Cardiac muscle cell (in vitro differentiated cells and primary cell): ENCODE measurements at regions not wholly inside any gene's neighbourhood (a gene's known extent, or its start where the extent isn't known, plus 50 kb on each side); places are given as distances from the start of the nearest gene placed in this dataset.
A peak's percentile ranks its signal among the peaks of the same experiment; 100 is the strongest.

Source experiments
- DNase-seq, 2 donors: peaks; one replicate each; pipeline versions ENCODE4 v3.0.0 to v3.0.0-alpha.2; 2010 to 2017; ENCODE audit warnings: low read depth in 1 of 2, low spot score in 1 of 2
- H3K27ac ChIP-seq: fragments of 200-600 bp; sonication (generic); 2 replicates; pipeline ENCODE4 v1.5.1; 2016
- H3K27me3 ChIP-seq: fragments of 200-600 bp; sonication (generic); 2 replicates; pipeline ENCODE4 v1.6.0; 2016; ENCODE audit warnings: control low read depth
- H3K36me3 ChIP-seq: fragments of 200-600 bp; sonication (generic); 2 replicates; pipeline ENCODE4 v1.5.1; 2016; ENCODE audit warnings: control low read depth
- H3K4me1 ChIP-seq: fragments of 200-600 bp; sonication (generic); 2 replicates; pipeline ENCODE4 v1.8.1; 2017; ENCODE audit warnings: low read depth, mild to moderate bottlenecking, mixed run types
- H3K4me3 ChIP-seq: fragments of 200-600 bp; sonication (generic); 2 replicates; pipeline ENCODE4 v1.5.1; 2016; ENCODE audit warnings: mild to moderate bottlenecking
- H3K9me3 ChIP-seq: fragments of 200-600 bp; sonication (generic); 2 replicates; pipeline ENCODE4 v1.5.1; 2017; ENCODE audit warnings: low read depth, mild to moderate bottlenecking, control low read depth
- CTCF ChIP-seq: IDR thresholded peaks from 2 replicates; pipeline ENCODE4 v1.5.1; 2012; ENCODE audit warnings: low read depth, mild to moderate bottlenecking, low read length

- no peak for TF ChIP-seq CTCF
- Histone ChIP-seq H3K4me3 (no peak overlapping the region), H3K36me3 (no peaks in the 10 kb centered on the region), H3K27me3 (no peaks in the 10 kb centered on the region), H3K4me1 (peaks cover 9% of the 10 kb centered on the region), H3K9me3 (no peaks in the 10 kb centered on the region), H3K27ac (no peak overlapping the region)
- DNase-seq: no peak
Observed at GRCh38 chr11:19451609-19452008, 210.9 kb upstream of the E2F8 start.

- no peaks in the 10 kb centered on the region for H3K36me3 ChIP-seq
- no peak for TF ChIP-seq CTCF
- H3K9me3 ChIP-seq: no peaks in the 10 kb centered on the region
- DNase-seq: no peak
- H3K4me3 ChIP-seq: no peak overlapping the region
- peaks cover 9% of the 10 kb centered on the region for H3K4me1 ChIP-seq
- H3K27me3 ChIP-seq: no peaks in the 10 kb centered on the region
- H3K27ac ChIP-seq: no peak overlapping the region
Observed at GRCh38 chr11:19450282-19450681, 209.5 kb upstream of the E2F8 start.

GRCh38 chr11:19448651-19449050 is 207.9 kb upstream of the E2F8 start:
- Histone ChIP-seq H3K27ac (no peak overlapping the region), H3K9me3 (no peaks in the 10 kb centered on the region), H3K36me3 (no peaks in the 10 kb centered on the region), H3K4me1 (peaks cover 9% of the 10 kb centered on the region), H3K4me3 (no peak overlapping the region), H3K27me3 (no peaks in the 10 kb centered on the region)
- no peak for TF ChIP-seq CTCF
- DNase-seq: no peak

GRCh38 chr11:19447150-19447566 is 206.4 kb upstream of the E2F8 start:
- TF ChIP-seq CTCF: no peak
- H3K9me3 ChIP-seq: no peaks in the 10 kb centered on the region
- no peaks in the 10 kb centered on the region for H3K27me3 ChIP-seq
- no peaks in the 10 kb centered on the region for H3K36me3 ChIP-seq
- no peak overlapping the region for H3K27ac ChIP-seq
- H3K4me1 ChIP-seq: peaks cover 11% of the 10 kb centered on the region
- no peak overlapping the region for H3K4me3 ChIP-seq
- peak in 1 of 2 donors; percentile 49 for DNase-seq

GRCh38 chr11:19445771-19446170 is 205.0 kb upstream of the E2F8 start:
- no peak for DNase-seq
- H3K4me3 ChIP-seq: no peak overlapping the region
- TF ChIP-seq CTCF: no peak
- H3K36me3 ChIP-seq: no peaks in the 10 kb centered on the region
- peaks cover 19% of the 10 kb centered on the region for H3K4me1 ChIP-seq
- no peak overlapping the region for H3K27ac ChIP-seq
- no peaks in the 10 kb centered on the region for H3K27me3 ChIP-seq
- no peaks in the 10 kb centered on the region for H3K9me3 ChIP-seq

- no peak overlapping the region for H3K4me3 ChIP-seq
- no peak for TF ChIP-seq CTCF
- peak in 1 of 2 donors; percentile 74 for DNase-seq
- no peaks in the 10 kb centered on the region for H3K36me3 ChIP-seq
- no peaks in the 10 kb centered on the region for H3K27me3 ChIP-seq
- peaks cover 11% of the 10 kb centered on the region for H3K4me1 ChIP-seq
- H3K27ac ChIP-seq: no peak overlapping the region
- H3K9me3 ChIP-seq: no peaks in the 10 kb centered on the region
Observed at GRCh38 chr11:19444231-19444630, 203.5 kb upstream of the E2F8 start.
